CD4-positive, alpha-beta T cell treated with Interleukin-4 for 4 hours (primary cell): ENCODE measurements at regions not wholly inside any gene's neighbourhood (a gene's known extent, or its start where the extent isn't known, plus 50 kb on each side); places are given as distances from the start of the nearest gene placed in this dataset.
"Not testable (repeated sequence)": the region's sequence is repeated elsewhere in the genome, so short reads cannot be mapped to it uniquely, and the experiment has no call there.

Source experiments
- DNase-seq: peaks from one replicate; pipeline ENCODE4 v3.0.0-alpha.2; 2020

DNA sequence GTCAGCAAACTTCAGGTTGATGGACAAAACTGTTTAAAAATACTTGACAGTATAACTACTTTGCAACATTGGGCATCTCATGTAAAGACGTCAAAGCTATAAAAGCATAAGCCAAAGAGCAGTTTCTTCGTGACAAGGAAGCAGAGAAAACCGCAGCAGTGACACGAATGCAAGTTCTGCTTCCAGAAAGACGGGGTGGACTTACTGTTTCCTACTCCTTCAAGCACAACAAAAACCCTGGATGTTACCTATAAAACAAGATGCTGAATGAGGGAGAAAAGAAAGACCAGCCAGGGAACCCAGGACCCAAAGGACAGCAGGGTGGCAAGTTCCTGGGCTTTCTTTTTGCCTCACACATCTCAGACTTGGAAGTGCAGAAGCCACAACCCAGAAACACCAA is 98.0 kb downstream of the DLL1 start:
- no peak for DNase-seq

DNA sequence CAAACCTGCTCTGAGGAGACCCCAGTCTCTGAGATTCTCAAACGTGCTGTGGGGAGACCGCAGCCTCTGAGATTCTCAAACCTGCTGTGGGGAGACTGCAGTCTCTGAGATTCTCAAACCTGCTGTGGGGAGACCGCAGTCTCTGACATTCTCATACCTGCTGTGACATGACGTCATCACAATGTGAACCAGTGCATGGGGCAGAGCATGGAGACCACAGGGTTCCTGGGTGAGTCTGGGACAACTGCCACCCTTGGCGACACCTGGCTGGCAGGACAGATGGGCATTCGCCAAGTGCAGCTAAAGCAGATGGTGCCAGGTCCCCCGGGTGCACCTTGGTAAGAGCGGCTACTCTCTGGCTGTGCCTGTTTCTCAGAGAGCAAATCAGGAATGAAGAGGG is 98.8 kb downstream of the DLL1 start:
- not testable (repeated sequence) for DNase-seq

DNA sequence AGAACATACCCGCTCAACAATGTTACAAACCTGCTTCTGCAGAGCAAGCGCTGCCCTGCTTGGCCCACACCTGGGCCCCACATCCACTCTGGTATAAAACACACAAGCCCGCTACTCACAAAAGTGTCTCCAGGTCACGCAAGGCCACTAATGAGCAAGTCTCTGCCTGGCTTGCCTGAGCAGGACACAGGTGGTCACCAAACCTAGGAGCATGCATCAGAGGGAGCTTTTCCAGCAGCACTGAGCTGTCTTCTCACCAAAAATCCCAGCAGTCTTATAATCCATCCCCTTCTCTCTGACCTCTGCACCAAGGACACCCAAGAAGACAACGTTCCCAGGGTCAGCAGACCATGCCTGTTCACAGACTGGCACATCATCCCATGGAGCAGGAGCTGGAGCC is 100.8 kb downstream of the DLL1 start:
- no peak for DNase-seq

DNA sequence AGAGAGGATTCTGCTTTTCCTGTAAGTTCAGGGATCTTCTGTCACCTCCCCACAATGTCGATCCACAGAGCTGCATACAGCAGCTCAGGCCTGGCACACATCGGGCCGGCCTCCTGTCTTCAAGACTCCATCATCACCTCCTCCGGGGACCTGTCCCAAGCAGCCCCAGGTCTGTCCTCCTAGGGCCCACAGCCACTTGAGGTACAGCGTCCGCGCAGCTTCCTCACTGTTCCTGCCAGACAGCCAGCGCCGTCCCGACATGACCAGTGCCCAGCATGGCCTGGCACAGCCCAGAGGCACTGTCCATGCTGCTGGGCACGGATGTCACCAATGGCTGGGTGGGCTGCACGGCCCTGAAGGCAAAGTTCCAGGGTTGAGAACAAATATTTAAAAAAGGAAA is 101.6 kb downstream of the DLL1 start:
- DNase-seq, result no peak

DNA sequence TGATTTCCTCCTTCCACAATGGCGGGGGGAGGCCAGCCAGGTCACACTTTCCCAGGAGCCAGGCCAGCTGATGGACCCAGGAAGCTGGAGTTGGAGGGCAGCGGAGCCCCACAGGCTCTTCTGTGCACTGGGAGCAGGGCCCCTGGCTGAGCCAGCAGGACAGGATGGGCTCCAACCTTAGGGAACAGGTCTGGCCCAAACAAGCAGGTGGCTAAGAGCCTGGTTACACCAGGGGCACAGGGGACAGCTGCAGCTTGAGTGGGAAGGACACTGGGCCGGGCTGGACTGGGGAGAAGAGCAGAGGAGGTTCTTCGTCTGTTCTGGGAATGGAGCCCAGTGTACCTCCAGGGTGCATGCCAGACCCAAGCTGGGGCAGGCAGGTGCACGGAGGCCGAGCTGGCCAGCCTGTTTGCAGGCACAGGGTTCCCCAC is 102.3 kb downstream of the DLL1 start:
- no peak for DNase-seq

DNA sequence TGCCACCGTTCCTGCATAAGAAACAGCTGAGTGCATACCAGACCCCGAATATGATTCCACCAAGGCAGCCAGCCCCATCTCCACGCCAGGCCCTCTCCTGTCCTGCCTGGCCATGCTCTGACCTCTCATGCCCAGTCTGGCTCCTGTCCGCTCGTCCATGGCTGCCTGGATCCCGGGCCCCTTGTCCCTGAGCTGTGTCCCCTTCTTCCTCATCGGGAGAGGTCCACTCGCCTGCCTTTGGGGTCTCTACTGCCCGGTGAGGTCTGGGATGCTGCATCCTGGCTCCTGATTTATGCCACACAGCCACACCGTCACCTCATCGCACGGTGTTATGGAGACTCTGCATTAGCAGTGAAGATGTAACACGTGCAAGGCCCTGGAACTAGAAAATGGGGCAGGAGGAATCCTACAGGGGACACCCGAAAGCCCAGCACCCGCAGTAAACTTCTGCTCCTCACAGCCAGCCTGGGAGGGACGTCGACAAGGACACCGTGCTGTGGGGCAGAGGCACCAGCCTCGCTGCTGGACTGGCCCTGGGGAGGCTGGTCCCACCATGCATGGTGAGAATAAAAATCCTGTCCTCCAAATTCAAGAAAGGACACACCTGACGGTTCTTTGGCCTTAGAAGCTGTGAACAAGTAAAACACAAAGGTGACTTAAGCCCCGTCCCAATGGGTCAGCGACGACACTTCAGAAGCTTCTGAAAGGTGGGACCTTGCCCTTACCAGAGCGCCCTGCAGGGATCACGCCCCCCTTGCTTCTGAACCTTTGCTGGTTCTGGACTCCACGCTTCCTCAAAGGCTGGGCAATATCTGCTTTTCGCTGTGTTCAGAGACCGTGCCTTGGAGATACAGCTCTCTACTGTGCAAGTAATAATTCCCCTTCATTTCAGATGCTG is 103.0 kb downstream of the DLL1 start:
- DNase-seq, result no peak

DNA sequence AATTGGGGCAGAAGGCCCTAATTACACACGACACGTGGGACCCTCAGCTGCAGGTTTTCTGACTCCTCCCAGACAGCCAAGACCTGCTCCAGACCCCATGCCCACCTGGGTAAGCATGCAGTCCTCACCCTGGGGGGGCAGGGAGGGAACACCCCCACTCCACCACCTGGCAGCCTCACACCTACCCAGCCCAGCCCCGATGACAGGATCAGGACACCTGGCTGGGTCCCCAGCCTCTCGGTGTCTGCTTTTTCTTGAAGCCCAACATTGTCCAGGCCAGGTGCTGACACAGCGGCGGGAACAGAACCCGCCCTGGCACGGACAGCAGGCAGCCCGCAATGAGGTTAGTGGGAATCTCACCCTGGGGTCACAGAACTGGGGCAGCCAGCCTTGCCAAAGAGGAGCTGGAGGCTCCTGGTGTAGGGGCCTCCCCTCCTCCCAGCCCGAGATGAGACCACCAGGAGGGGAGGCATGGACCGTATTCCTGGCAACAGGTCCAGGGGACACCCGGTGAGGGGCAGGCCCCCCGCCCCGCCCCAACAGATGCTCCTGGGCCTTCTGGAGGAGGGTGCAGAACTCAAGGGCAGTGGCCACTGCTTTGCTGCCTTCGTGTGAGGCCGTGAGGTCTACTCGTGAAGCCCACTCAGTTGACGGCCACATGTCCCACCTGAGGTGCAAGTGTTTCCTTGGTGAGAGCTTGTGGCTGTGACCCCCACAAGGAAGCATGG is 103.8 kb downstream of the DLL1 start:
- DNase-seq, result no peak

DNA sequence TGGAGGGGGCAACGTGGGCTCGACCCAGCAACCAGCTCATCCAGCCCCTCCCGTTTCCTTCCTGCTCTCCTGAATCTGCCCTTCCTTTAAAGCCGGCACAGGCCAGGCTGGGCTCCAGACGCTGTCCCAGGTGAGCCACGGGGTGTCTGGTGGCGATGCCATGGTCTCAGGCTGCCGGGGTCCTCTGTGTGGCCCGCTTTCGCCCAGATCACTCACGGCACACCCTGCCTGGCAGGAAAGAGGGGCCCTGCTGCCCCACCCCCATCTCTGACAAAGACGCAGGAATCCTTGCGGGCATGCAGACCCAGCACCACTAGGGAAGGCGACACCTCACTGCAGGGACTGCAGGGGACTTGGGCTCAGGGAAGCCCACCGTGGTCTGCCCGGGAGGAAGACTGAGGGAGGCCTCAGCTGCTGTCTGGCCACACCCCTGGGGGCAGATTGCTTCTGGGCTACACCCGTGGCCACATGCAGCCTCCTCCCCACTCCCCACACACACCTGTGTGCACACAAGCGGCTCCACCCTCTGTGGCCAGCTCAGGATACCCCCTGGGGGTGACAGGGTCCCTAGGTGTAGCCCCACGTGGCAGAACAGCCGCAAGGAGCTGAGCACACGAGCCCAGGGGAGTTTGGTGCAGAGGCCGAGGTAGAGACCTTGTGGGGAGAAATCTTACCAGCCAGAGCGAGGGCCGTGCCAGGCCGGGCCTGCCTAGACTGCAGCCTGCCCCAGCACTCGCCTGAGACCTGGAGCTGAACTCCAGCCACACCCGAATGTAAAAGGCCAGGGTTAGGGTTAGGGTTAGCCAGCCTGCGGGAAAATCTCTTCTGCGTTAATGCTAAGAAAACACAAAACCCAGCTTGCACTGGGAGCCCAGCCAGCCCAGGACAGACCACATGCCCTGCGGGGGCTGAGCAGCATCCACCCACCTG is 104.6 kb downstream of the DLL1 start:
- DNase-seq, result no peak

DNA sequence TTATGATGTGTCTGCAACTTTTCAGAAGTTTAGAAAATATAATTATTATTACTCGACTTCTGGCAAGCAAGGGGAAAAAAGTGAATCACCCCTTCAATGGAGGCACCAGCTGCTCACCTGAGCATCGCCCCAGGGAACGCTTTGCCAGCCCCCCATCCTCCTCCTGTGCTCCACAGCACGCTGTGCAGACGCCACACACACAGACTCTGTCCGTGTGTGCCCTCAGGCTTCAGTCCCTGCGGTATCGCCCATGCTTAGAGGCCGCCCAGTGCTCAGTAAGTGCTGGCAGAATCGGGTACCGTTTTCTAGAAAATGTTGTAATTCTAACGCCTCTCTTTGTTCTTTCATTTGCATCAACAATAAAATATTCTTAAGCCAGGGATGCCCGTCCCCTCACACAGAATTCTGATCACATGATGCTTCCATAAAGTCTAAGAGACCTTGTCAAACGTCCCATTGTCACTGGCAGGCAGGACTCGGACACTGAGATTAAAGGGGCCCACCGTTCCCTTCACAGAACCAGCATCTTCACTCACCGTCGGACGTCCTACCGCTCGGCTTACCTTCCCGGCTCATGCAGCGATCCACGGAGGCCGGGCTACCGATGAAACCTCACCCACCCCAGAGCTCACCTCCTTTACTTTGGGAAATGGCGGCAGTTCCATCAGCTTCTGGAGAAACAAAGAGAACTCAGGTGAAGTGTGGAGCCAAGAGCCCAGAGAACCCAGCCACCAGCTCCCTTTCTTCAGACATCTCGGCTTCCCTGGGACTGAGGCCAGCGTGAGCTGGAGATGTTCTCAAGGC is 105.5 kb downstream of the DLL1 start:
- no peak for DNase-seq

DNA sequence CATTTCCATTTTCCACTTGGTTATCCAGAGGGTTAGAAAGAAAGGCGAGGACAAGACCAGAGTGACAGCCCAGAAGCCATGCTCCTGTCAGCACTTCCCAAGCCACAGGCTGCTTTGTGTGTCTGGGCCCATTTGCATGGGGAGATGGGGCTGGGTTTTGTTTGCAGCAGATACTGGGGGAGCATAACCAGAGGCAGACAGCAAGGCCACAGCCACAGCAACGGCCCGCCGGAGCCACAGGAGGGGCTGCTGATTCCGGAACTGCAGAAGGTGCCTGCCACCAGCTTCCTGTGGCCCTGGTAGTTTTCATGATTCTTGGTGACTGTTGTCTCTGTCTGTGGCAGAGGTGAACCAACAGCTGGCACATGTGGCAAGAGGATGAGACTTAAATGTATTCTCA is 106.6 kb downstream of the DLL1 start:
- no peak for DNase-seq

DNA sequence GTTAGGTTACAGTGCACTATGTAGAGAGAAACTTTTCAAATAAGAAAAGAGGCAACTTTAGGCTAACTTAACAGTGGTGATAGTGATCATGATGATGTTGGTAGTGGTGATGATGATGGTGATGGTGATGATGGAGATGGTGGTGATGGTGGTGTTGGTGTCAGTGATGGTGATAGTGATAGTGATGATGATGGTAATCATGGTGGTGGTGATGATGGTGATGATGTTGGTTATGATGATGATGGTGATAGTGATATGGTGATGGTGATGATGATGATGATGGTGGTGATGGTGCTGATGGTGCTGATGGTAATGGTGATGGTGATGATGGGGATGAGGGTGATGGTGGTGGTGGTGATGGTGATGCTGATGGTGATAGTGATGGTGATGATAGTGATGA is 107.4 kb downstream of the DLL1 start:
- no peak for DNase-seq

DNA sequence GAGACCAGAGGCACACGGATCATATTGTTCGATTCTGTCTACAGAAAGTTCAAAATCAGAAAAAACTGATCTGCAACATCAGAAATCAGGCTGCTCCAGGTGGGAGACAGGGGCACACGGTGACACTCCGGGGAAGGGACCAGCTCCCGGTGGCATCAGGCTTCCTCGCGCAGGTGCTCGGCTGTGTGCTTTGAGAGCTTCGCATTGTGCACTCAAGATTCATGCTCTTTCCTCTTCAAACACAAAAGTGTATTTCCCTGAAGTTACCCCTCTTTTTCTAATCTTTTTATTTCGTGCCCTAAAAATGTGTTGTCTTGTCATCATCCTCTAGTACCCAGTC is 108.1 kb downstream of the DLL1 start:
- no peak for DNase-seq

DNA sequence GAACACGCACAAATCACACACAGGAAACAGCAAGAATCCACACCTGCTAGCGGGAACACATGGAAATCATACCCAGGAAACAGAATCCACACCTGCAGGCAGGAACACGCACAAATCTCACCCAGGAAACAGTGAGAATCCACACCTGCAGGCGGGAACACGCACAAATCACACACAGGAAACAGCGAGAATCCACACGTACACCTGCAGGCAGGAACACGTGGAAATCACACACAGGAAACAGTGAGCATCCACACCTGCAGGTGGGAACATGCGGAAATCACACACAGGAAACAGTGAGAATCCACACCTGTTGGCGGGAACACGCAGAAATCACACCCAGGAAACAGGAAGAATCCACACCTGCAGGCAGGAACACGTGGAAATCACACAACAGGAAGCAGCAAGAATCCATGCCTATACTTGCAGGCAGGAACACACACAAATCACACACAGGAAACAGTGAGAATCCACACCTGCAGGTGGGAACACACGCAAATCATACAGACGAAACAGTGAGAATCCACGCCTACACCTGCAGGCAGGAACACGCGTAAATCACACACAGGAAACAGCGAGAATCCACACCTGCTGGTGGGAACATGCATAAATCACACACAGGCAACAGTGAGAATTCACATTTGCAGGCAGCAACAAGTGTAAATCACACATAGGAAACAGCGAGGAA is 108.6 kb downstream of the DLL1 start:
- DNase-seq, result no peak

DNA sequence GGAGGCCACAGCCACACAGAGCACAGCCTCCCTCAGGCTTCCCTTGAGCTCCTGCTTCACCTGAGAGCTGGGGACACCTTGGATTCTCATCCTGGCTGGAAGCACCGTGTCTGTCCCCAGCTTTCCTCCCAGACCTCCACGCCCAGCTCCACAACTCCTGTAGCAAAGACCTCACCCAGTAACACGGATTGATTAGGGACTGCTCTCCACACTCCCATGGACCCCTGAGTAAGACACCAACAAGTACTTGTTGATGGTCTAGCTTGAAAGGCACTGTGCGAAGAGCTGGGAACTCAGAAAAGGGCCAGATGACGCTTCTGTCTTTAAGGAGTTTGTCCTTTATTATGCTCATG is 109.6 kb downstream of the DLL1 start:
- DNase-seq, result no peak

DNA sequence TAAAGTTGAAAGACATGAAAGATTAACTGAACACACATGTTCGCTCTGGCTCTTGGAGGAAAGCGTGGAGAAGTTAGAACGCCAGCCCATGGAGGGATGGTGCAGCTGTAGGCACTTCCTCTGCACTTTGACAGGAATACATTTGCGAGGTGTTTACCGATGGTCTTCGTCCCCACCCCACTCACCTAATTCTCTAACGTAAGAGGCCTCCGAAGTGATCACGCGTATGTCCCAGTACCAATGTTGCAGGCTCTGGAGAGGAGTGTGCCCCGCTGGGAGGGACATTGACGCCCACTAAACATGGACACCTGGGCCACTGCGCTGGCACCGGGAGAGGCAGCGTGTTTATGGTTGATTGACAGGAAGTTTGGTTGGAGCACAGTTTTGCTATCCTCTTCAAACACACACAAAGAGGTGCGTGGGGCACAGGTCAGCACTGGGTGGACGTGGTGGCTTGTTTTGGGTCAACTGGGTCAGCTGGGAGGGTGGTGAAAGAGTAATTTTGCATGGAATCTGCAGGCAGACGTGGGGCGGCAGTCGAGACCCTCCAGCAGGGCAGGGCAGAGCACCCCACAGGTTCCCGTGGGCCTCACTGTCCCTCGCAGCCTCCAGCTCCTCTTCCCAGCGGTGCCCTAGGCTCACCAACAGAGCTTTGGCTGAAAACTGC is 110.1 kb downstream of the DLL1 start:
- DNase-seq, result no peak

DNA sequence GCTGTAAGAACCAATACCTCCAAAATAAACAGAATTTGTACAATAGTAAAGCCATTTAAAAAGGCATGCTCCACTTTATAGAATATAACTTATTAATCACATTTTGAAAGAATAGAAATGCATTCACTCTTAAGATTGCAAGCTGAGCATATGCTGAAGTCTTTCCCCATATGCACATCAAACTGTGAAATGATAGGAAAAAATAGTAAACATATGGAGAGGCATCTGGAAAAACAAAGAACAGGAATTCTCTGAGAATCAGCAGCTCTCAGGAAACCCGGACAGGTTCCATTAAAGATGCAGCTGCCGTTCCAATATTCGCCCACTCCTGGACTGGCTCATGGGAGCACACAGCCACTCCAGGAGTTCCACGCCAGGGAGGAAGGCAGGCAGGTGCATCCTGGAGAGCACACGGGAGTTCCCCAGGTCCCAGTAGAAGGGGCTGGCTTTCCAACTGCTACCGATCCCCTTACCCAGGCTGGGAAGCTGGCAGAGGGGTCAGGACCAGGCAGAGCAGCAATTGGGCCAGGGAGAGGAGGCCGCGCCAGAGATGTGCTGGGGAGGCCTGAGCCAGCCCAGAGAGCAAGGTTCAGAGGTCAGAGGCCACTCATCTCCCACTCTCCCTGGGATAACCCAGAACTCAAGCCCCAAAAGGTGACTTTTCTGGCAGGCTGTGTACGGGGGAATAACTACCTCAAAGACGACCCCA is 111.1 kb downstream of the DLL1 start:
- DNase-seq, result no peak

DNA sequence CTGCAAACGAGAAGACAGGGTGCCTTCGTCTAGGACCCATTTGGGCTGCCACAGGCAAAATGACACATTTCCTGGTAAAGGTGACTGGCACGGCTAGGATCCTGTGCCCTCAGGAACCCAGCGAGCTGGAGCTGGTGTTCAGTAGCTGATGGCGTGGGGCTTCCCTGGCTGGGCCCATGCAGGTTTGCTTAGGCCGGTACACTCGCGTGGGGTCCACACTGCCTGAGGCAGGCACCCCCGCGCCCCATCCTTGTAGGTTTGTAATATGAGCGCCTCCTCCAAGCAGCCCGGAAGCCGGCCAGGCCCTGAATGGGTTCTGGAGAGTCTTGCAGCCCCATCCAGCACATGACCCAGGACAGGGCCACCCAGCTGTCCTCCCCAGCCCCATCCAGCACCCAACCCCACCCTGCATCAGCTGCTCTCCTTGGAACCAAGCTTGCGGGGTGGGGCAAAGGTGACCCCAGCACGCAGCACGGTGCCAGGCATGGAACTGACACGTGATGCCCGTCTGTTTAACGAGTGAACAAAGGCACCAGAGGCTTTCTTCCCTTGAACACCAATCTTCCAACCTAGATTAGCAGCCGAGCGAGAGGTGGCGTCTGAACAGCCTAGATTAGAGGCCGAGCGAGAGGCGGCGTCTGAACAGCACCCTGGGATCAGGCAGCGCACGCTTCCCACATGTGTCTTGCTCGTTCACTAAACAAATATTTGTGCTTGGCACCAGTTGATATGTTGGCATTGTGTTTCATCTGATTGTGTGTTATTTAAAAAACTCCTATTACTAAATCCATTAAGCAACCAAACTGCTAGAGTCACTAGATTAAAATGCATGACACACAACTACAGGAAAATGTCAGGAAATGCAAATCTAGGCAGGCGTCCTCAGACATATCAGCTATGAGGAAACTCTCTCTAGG is 112.1 kb downstream of the DLL1 start:
- no peak for DNase-seq

DNA sequence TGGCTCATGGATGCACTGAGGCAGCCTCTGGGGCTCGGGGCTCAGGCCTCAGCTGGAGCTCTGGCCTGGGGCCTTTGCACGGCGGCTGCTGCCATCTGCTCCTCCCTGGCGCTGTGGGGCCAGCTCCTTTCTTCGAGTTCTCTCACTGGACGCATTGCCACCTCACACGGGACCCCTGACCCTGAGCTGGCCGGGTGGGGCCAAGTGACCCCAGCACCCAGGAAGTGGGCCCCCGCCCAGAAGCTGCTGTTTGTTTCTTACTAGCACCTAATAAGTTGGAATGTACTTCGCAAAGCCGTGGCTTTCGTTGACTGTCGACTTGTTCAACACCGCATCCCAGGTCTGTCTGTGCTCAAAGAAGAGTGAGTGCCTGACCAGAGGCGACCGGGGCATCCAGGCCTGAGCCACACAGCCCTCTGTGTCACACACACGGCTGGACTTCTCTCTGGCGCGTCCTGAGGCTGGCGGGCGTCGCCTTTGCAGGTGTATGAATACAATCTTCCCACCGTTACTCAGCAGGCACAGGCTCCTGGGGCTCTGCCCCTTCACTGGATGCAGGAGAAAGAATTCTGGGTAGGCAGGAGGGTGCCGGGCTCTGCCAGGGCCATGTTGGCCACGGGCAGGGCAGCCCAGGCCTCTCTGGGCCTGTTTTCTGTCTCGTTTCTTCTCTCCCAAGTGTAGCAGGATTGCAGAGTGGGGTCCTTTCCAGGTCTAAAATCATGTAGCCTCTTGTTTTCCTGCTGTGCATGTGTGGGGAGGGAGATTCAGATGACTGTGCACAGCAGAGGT is 112.9 kb downstream of the DLL1 start:
- DNase-seq, result no peak
